ENCODE measurements at regions not wholly inside any gene's neighbourhood (a gene's known extent, or its start where the extent isn't known, plus 50 kb on each side); places are given as distances from the start of the nearest gene placed in this dataset.

DNA sequence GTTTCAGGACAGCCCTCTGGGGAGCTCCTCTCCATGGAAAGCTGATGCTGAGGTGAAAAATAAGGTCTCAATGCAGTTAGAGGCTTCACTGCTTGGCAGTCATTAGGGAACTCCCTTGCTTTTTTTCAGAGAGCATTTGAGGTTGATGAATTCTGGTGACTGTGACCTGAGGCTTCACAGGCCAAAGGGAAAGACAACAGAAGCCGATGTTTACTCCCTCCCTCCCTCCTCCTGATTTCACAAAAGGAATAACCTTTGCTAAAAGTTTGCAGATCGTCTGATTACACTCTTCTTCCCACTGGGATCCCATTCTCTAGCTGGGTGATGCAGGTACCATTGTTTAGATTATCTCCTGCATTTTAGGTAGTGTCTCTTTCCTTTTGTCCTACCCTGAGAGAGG, 329.4 kb downstream of the KIF4B start:
- no peak for TF ChIP-seq CTCF (IDR thresholded peaks at IDR 0.05 in 8 of 11, conservative IDR thresholded peaks at IDR 0.05 in 3 of 11)
- TF ChIP-seq POLR2A (IDR thresholded peaks at IDR 0.05): no peak
- no peak for TF ChIP-seq POLR2AphosphoS5 (IDR thresholded peaks at IDR 0.05)

All from spleen (tissue), 7 donors.